ENCODE measurements at regions not wholly inside any gene's neighbourhood (a gene's known extent, or its start where the extent isn't known, plus 50 kb on each side); places are given as distances from the start of the nearest gene placed in this dataset.

DNA sequence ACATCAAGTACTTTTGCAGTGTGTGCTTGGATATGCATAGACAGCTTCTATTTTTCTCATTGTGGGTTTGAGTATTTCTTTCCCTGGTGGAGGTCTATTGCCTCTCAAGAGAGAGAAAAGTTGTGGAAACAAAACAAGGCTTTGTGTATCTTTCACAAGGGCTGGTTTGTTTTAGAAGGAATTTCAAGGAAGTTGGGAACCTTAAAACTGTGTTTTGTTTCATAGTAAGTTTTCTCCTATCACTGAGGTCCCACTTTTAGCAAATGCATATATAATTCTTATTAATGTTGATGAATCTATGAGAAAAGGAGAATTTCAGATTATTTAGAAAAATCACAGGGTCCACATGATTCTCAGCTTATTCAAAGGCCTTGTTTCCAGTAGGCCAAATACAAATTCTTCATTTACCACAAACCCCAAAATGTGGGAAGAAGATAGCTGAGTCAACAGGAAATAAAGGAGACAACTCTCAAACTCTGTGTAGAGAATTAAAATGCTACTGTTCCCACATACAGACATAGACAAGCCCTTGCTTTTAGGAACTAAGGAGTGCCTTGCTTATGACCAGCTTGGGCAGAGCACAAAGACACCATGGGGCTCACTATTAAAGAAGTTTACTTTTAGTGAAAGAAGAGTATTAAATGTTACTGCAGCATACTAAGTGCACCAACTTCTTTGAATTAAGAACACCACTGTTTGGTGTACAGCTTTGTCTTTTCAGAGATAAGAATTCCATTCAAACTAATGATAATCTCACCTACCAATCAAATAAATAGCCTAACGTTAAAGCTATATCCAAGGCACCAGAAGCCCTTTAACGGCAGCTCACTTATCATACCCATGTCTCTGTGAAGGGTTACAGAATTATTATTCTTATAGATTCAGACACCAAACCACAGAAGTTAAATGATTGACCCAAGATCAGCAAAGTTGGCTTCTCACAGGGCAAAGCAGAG, 177.4 kb upstream of the LEF1 start:
- FAIRE-seq = no peak
- no peak for DNase-seq (ENCODE audit: low spot score in 2 of 2)

DNA sequence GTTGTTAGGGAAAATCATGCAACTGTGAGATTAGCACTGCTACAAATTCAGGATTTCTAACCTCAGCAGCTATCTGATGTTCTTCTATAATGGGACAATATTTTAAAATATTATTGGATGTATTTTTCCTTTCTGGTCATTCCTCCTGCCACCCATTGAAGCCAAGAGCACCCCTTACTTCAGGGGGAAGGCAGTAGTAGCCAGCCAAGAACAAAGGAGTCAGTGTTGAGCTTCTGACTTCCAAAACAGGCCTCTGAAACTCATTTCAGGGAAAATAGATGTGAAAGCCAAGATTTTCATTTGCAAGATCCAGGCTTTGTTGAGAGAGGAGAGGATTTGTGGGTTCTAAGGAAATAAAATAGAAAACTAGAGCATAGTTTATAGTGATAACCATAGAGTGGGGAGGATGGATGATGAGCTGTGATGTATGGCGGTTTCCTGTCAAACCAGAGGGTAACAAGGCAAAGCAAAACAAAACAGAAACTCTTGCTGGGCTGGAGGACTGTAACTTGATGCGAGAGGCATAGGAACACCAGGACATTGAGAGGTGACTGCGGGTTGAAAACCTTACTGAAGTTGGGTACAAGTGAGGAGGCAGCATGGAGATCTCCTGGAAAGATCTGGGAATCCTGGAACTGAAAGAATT, 173.7 kb upstream of the LEF1 start:
- FAIRE-seq (no peak), DNase-seq (ENCODE audit: low spot score in 2 of 2) (no peak)

- DNase-seq (ENCODE audit: low spot score in 2 of 2) = no peak
- no peak for FAIRE-seq
Observed at GRCh38 chr4:108337923-108338322, 169.2 kb upstream of the LEF1 start.

- FAIRE-seq = no peak
Observed at GRCh38 chr4:108336076-108336475, 167.3 kb upstream of the LEF1 start.

GRCh38 chr4:108335081-108335480, 166.3 kb upstream of the LEF1 start:
- FAIRE-seq = no peak
- DNase-seq (ENCODE audit: low spot score in 2 of 2) = no peak

More at GRCh38 chr4:108336076-108336475, 167.3 kb upstream of the LEF1 start:
- no peak for DNase-seq (ENCODE audit: low spot score in 2 of 2)

- DNase-seq (ENCODE audit: low spot score in 2 of 2) = no peak
- FAIRE-seq = no peak
Observed at GRCh38 chr4:108334031-108334430, 165.3 kb upstream of the LEF1 start.

- FAIRE-seq (no peak), DNase-seq (ENCODE audit: low spot score in 2 of 2) (no peak)
Observed at GRCh38 chr4:108333353-108333942, 164.7 kb upstream of the LEF1 start.

- FAIRE-seq = no peak
- DNase-seq (ENCODE audit: low spot score in 2 of 2) = no peak
Observed at GRCh38 chr4:108331905-108332632, 163.3 kb upstream of the LEF1 start.

DNA sequence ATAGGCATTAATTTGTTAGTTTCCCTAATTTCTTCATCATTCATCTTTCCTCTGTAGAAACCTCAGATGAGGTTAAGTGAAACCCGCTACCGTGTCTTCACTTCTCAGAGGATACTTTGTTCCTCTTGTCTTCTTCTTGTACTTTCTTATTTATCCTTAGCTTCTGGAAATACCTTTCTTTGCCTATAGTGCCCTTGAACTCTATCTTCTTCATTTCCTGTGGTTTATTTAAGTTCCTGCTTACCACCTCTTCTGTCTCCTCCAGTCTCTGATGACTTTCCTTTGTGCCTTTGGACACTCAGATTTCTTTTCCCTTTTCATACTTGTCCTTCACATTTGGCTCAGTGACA, 159.6 kb upstream of the LEF1 start:
- FAIRE-seq = no peak

GRCh38 chr4:108327642-108328382, 159.1 kb upstream of the LEF1 start:
- DNase-seq (ENCODE audit: low spot score in 2 of 2) = no peak
- FAIRE-seq = no peak

More for the DNA sequence above, 159.6 kb upstream of the LEF1 start:
- no peak for DNase-seq (ENCODE audit: low spot score in 2 of 2)

GRCh38 chr4:108325561-108325960, 156.8 kb upstream of the LEF1 start:
- FAIRE-seq (no peak), DNase-seq (ENCODE audit: low spot score in 2 of 2) (no peak)

- FAIRE-seq = no peak
Observed at GRCh38 chr4:108324450-108324849, 155.7 kb upstream of the LEF1 start.

DNA sequence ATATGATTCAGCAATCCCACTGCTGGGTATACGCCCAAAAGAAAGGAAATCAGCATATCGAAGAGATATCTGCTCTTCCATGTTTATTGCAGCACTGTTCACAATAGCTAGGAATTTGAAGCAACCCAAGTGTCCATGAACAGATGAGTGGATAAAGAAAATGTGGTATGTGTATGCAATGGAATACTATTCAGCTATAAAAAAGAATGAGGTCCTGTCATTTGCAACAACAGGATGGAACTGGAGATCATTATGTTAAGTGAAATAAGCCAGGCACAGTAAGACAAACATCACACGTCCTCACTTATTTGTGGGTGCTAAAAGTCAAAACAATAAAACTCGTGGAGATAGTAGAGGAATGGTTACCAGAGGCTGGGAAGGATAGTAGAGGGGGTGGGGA, 153.8 kb upstream of the LEF1 start:
- no peak for FAIRE-seq

More at GRCh38 chr4:108324450-108324849, 155.7 kb upstream of the LEF1 start:
- DNase-seq (ENCODE audit: low spot score in 2 of 2) = no peak

GRCh38 chr4:108320061-108320460, 151.3 kb upstream of the LEF1 start:
- DNase-seq (ENCODE audit: low spot score in 2 of 2) (no peak), FAIRE-seq (no peak)

More for the DNA sequence above, 153.8 kb upstream of the LEF1 start:
- DNase-seq (ENCODE audit: low spot score in 2 of 2) = no peak

GRCh38 chr4:108317377-108317776, 148.6 kb upstream of the LEF1 start:
- DNase-seq (ENCODE audit: low spot score in 2 of 2) (no peak), FAIRE-seq (no peak)

DNA sequence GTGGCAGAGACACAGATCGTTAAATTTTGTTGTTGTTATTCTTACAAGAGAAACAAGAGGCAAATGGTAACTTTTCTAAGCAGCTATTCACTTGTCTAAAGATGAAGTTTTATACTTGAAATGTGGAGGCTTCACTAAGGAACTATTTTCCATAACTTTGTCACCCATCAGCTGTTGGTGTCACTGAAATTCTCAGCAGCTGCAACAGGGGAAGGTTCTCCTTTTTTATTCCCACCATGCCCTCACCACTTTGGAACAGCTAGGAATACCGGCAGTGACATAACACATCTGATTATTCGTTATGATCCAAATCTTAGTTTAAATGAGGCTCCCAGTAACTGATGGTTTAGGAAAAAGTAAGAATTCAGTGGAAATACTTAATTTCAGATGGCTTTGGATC, 147.0 kb upstream of the LEF1 start:
- FAIRE-seq (no peak), DNase-seq (ENCODE audit: low spot score in 2 of 2) (no peak)

GRCh38 chr4:108314900-108315589, 146.3 kb upstream of the LEF1 start:
- DNase-seq (ENCODE audit: low spot score in 2 of 2) (no peak), FAIRE-seq (no peak)

DNA sequence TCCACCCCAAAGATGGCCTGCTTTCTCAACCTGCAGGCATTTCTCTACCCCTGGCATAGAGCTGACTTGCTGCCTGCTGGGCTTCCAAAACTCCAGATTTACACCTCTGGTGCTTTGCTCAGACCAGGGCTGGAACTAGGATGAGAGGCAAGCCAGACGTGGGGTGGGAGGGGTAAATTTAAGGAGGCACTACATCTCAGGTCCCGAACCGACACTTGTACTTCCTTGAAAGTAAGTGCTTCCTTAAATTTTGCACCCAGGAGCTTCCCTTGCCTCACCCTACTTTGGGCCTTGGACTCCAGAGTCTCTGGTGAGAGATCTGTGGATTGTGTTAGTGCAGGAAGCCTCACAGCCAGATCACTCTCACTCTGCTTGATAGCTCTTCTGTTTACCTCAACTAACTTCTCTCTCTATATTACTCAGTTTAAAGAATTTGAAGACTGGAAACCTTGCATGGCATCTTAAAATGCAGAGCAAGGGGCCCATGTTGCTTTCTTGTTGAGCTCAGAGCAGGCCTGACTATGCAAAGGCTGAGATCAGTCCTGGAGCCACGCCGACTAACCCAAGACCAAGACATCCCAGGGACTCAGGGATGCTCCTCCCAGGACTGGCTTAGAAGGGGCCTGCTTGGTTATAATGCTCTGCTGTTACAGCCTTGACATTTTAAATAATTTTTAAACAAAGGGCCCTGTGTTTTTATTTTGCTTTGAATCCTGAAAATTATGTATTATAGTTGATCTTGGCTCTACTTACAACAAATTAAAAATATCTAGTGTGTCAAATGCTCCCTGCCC, 145.0 kb upstream of the LEF1 start:
- FAIRE-seq (no peak), DNase-seq (ENCODE audit: low spot score in 2 of 2) (no peak)

- FAIRE-seq (no peak), DNase-seq (ENCODE audit: low spot score in 2 of 2) (no peak)
Observed at GRCh38 chr4:108311313-108311712, 142.6 kb upstream of the LEF1 start.

Measured in frontal cortex (tissue), 3 donors.